ENCODE measurements at regions not wholly inside any gene's neighbourhood (a gene's known extent, or its start where the extent isn't known, plus 50 kb on each side); places are given as distances from the start of the nearest gene placed in this dataset.

DNA sequence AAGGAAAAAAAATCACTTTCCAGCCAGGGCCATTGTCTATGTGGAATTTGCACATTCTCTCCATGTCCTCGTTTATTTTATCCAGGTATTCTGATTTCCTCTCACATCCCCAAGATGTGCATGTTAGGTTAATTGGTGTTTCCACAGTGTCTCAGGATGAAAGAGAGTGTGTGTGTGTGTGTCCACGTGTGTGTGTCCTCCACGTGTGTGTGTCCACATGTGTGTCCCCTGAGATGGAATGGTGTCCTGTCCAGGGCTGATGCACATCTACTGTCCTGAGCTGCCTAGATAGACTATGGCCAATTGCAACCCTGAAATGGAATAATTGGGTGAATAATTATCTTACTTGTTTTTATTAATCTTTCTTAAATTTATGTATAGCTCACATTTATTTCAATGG is 2436.5 kb downstream of the PCDH9 start:
- TF ChIP-seq ZNF274 (IDR thresholded peaks at IDR 0.05; ENCODE audit: low read depth, low read length) = no peak
- no peak for TF ChIP-seq YY1 (IDR thresholded peaks at IDR 0.05; ENCODE audit: insufficient read depth, insufficient read length)
